ENCODE measurements at regions not wholly inside any gene's neighbourhood (a gene's known extent, or its start where the extent isn't known, plus 50 kb on each side); places are given as distances from the start of the nearest gene placed in this dataset.

DNA sequence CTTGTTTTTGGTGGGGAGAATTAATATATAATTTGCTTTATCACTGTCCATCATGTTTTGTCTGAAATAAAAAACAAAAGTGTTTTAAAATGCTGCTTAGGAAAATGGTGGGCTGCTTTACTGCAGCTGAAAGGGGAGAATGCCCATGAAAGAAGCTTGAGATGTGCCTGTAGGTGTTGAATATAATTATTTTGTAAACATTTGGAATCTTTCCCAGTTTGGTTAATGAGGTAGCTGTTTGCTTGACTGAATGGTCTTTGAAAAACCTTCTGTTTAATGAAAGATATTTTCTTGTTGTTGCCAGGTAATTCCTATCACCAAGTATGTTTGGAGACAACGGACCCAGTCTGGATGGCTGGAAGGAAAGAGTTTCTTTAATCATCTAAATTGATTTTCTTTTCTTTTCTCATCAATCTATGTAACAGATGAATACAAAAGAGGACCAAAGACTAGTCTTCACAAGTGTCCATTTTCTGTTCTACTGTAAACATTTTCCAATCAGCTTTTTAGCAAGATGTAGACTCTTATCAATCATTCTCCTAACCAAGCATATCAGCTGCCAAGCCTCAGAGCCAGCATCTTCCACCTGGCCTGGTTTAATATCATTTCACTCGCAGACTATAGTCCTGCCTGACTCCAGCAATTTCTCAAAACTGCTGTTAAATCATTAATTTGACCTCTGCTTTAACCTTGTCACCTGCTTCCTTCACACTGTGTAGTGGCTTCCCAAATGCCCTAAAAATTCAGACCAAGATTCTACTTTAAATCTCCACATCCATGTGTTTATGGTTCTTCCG lies 441.2 kb upstream of the CHD1 start:
- no peak for TF ChIP-seq CTCF (conservative IDR thresholded peaks at IDR 0.05; ENCODE audit: low read length)
- no peak for TF ChIP-seq EZH2phosphoT487 (IDR thresholded peaks at IDR 0.05; ENCODE audit: borderline replicate concordance, low read depth, low read length)
